ENCODE measurements at regions not wholly inside any gene's neighbourhood (a gene's known extent, or its start where the extent isn't known, plus 50 kb on each side); places are given as distances from the start of the nearest gene placed in this dataset.

GRCh38 chr2:41326851-41327250, 721.0 kb upstream of the PKDCC start:
- Histone ChIP-seq H4K20me1 (ENCODE audit: control insufficient read depth, insufficient read depth) (no peaks in the 10 kb centered on the region), H2AFZ (ENCODE audit: control insufficient read depth, low read depth, low read length) (no peak overlapping the region), H3K4me2 (ENCODE audit: control insufficient read depth, insufficient read depth) (no peak overlapping the region), H3K4me1 (ENCODE audit: control insufficient read depth, insufficient read depth, low read length) (no peaks in the 10 kb centered on the region), H3K9ac (ENCODE audit: control insufficient read depth, insufficient read depth, low read length) (no peak overlapping the region), H3K9me3 (replicated peaks; ENCODE audit: control insufficient read depth, insufficient read depth, low read length) (no peaks in the 10 kb centered on the region), H3K27ac (ENCODE audit: control insufficient read depth, insufficient read depth) (no peak overlapping the region), H3K79me2 (ENCODE audit: control insufficient read depth, insufficient read depth, low read length) (no peaks in the 10 kb centered on the region), H3K36me3 (ENCODE audit: control insufficient read depth in 2 of 2, insufficient read depth in 2 of 2, low read length in 1 of 2) (no peaks in the 10 kb centered on the region), H3K27me3 (replicated peaks in 1 of 2; ENCODE audit: control insufficient read depth in 2 of 2, insufficient read depth in 2 of 2, low read length in 1 of 2) (0 out of 4 replicates have a peak, but pooled peaks cover 0 to 2% of the 10 kb centered on the region in 2 experiments), H3K4me3 (no peak overlapping the region)
- FAIRE-seq = no peak
- DNase-seq (ENCODE audit: low read depth, low spot score) = no peak
- ChIA-PET CTCF (no interaction called here), SMC1A (ENCODE audit: uncharacterized antibody, unreplicated experiment) (no interaction called here), RAD21 (ENCODE audit: unreplicated experiment) (no interaction called here), POLR2A (no interaction called here)
- intact Hi-C loops (cut with micrococcal nuclease; ENCODE audit: unreplicated experiment) = no loop called here
- in situ Hi-C loops (cut with MboI) = no loop called here
- ATAC-seq = no peak
- TF ChIP-seq JUNB (IDR thresholded peaks at IDR 0.05) = no peak
- no peak for TF ChIP-seq TAF1 (IDR thresholded peaks at IDR 0.05; ENCODE audit: borderline replicate concordance, low read depth, low read length)
- no peak for TF ChIP-seq ZNF217 (IDR thresholded peaks at IDR 0.05)
- TF ChIP-seq SMARCA5 (IDR thresholded peaks at IDR 0.05) = no peak
- 5% methylated on average over 2 of the region's 2 CpGs for WGBS (ENCODE audit: insufficient coverage, insufficient replicate concordance, low lambda C conversion rate, missing lambda C conversion rate)
- no TSS peak for BruUV-seq (replicated peaks)

GRCh38 chr2:41329040-41329439, 718.8 kb upstream of the PKDCC start:
- WGBS (ENCODE audit: insufficient coverage, insufficient replicate concordance, low lambda C conversion rate, missing lambda C conversion rate) = 52% methylated on average over 3 of the region's 3 CpGs
- Histone ChIP-seq H4K20me1 (ENCODE audit: control insufficient read depth, insufficient read depth) (no peaks in the 10 kb centered on the region), H3K4me3 (no peak overlapping the region), H3K27ac (ENCODE audit: control insufficient read depth, insufficient read depth) (no peak overlapping the region), H3K9me3 (replicated peaks; ENCODE audit: control insufficient read depth, insufficient read depth, low read length) (no peaks in the 10 kb centered on the region), H3K27me3 (replicated peaks in 1 of 2; ENCODE audit: control insufficient read depth in 2 of 2, insufficient read depth in 2 of 2, low read length in 1 of 2) (0 out of 4 replicates have a peak, but pooled peaks cover 0 to 2% of the 10 kb centered on the region in 2 experiments), H2AFZ (ENCODE audit: control insufficient read depth, low read depth, low read length) (no peak overlapping the region), H3K9ac (ENCODE audit: control insufficient read depth, insufficient read depth, low read length) (no peak overlapping the region), H3K4me1 (ENCODE audit: control insufficient read depth, insufficient read depth, low read length) (no peaks in the 10 kb centered on the region), H3K36me3 (ENCODE audit: control insufficient read depth in 2 of 2, insufficient read depth in 2 of 2, low read length in 1 of 2) (no peaks in the 10 kb centered on the region), H3K4me2 (ENCODE audit: control insufficient read depth, insufficient read depth) (no peak overlapping the region), H3K79me2 (ENCODE audit: control insufficient read depth, insufficient read depth, low read length) (no peaks in the 10 kb centered on the region)
- FAIRE-seq = no peak
- intact Hi-C loops (cut with micrococcal nuclease; ENCODE audit: unreplicated experiment) = no loop called here
- in situ Hi-C loops (cut with MboI) = no loop called here
- no peak for ATAC-seq
- ChIA-PET SMC1A (ENCODE audit: uncharacterized antibody, unreplicated experiment) (no interaction called here), RAD21 (ENCODE audit: unreplicated experiment) (no interaction called here), POLR2A (no interaction called here), CTCF (no interaction called here)
- BruUV-seq (replicated peaks) = no TSS peak
- no peak for DNase-seq (ENCODE audit: low read depth, low spot score)
- TF ChIP-seq PAX5 (IDR thresholded peaks at IDR 0.05; ENCODE audit: borderline replicate concordance, low read depth, low read length) (no peak), HDAC6 (IDR thresholded peaks at IDR 0.05; ENCODE audit: unreplicated experiment) (no peak), NFYA (IDR thresholded peaks at IDR 0.05; ENCODE audit: borderline replicate concordance, low read depth, low read length) (no peak), ZNF207 (IDR thresholded peaks at IDR 0.05; ENCODE audit: borderline replicate concordance) (no peak)
- TF ChIP-seq, protein P1, sequence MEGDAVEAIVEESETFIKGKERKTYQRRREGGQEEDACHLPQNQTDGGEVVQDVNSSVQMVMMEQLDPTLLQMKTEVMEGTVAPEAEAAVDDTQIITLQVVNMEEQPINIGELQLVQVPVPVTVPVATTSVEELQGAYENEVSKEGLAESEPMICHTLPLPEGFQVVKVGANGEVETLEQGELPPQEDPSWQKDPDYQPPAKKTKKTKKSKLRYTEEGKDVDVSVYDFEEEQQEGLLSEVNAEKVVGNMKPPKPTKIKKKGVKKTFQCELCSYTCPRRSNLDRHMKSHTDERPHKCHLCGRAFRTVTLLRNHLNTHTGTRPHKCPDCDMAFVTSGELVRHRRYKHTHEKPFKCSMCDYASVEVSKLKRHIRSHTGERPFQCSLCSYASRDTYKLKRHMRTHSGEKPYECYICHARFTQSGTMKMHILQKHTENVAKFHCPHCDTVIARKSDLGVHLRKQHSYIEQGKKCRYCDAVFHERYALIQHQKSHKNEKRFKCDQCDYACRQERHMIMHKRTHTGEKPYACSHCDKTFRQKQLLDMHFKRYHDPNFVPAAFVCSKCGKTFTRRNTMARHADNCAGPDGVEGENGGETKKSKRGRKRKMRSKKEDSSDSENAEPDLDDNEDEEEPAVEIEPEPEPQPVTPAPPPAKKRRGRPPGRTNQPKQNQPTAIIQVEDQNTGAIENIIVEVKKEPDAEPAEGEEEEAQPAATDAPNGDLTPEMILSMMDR (IDR thresholded peaks at IDR 0.05 in 2 of 3, conservative IDR thresholded peaks at IDR 0.05 in 1 of 3; ENCODE audit: control insufficient read depth in 2 of 3, extremely low read depth in 1 of 3, insufficient read depth in 1 of 3, low read depth in 3 of 3, low read length in 3 of 3) = no peak
- TF ChIP-seq, protein P2, sequence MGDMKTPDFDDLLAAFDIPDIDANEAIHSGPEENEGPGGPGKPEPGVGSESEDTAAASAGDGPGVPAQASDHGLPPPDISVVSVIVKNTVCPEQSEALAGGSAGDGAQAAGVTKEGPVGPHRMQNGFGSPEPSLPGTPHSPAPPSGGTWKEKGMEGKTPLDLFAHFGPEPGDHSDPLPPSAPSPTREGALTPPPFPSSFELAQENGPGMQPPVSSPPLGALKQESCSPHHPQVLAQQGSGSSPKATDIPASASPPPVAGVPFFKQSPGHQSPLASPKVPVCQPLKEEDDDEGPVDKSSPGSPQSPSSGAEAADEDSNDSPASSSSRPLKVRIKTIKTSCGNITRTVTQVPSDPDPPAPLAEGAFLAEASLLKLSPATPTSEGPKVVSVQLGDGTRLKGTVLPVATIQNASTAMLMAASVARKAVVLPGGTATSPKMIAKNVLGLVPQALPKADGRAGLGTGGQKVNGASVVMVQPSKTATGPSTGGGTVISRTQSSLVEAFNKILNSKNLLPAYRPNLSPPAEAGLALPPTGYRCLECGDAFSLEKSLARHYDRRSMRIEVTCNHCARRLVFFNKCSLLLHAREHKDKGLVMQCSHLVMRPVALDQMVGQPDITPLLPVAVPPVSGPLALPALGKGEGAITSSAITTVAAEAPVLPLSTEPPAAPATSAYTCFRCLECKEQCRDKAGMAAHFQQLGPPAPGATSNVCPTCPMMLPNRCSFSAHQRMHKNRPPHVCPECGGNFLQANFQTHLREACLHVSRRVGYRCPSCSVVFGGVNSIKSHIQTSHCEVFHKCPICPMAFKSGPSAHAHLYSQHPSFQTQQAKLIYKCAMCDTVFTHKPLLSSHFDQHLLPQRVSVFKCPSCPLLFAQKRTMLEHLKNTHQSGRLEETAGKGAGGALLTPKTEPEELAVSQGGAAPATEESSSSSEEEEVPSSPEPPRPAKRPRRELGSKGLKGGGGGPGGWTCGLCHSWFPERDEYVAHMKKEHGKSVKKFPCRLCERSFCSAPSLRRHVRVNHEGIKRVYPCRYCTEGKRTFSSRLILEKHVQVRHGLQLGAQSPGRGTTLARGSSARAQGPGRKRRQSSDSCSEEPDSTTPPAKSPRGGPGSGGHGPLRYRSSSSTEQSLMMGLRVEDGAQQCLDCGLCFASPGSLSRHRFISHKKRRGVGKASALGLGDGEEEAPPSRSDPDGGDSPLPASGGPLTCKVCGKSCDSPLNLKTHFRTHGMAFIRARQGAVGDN (IDR thresholded peaks at IDR 0.05) = no peak
- TF ChIP-seq, protein P3, sequence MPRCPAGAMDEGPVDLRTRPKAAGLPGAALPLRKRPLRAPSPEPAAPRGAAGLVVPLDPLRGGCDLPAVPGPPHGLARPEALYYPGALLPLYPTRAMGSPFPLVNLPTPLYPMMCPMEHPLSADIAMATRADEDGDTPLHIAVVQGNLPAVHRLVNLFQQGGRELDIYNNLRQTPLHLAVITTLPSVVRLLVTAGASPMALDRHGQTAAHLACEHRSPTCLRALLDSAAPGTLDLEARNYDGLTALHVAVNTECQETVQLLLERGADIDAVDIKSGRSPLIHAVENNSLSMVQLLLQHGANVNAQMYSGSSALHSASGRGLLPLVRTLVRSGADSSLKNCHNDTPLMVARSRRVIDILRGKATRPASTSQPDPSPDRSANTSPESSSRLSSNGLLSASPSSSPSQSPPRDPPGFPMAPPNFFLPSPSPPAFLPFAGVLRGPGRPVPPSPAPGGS (IDR thresholded peaks at IDR 0.05; ENCODE audit: borderline replicate concordance, insufficient read depth, low read depth, low read length, poor library complexity, severe bottlenecking) = no peak

All from GM12878 (cell line).